GM18507 (cell line): ENCODE measurements at regions not wholly inside any gene's neighbourhood (a gene's known extent, or its start where the extent isn't known, plus 50 kb on each side); places are given as distances from the start of the nearest gene placed in this dataset.
"Not testable (repeated sequence)": the region's sequence is repeated elsewhere in the genome, so short reads cannot be mapped to it uniquely, and the experiment has no call there.

ENCODE experiments used
- DNase-seq: peaks from one replicate; pipeline ENCODE4 v3.0.0; 2011; ENCODE audit warnings: low read depth; ENCODE audit not compliant: insufficient read length; ENCODE audit errors: extremely low spot score
- FAIRE-seq: peaks from 2 replicates; lab custom pipeline; 2011; peaks lifted over from hg19 to GRCh38; lab: Jason Lieb, UNC

DNA sequence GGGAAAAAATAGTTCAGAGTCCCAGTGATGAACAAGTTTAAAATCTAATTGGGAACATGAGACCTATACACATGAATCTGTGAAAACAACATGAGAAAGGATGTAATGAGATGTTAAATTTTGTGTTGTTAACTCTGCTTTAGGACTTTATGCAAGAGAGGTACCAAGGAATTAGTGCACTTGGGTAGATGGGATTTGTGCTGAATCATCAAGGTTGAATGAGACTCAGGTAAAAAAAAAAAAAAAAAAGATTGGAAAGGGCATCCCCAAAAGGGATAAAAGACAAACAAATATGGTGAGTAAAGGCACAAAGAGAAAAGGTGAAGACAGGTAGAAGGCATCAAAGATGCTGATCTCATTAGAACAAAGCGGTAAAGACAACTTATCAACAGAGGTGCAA lies 644.4 kb downstream of the CBLN4 start:
- no peak for FAIRE-seq
- DNase-seq: no peak

DNA sequence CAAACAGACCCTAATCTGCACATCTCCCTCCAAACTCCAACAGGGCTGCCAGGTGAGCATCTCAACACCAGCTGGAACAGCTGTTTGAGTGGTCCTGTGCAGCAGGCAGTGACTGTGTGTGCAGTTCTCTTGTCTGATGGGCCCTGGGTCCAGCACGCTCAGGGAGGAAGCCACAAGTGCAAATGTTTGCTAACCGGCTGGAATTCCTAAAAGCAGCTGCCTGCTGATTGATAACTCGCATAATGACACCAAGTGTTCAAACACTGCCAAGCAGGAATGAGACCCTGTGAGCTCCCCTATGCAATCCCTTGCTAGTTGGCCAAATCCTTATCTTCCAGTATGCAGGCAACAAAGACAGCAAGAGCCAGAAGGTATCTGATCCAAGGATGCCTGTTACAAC lies 650.6 kb downstream of the CBLN4 start:
- DNase-seq: no peak
- no peak for FAIRE-seq

DNA sequence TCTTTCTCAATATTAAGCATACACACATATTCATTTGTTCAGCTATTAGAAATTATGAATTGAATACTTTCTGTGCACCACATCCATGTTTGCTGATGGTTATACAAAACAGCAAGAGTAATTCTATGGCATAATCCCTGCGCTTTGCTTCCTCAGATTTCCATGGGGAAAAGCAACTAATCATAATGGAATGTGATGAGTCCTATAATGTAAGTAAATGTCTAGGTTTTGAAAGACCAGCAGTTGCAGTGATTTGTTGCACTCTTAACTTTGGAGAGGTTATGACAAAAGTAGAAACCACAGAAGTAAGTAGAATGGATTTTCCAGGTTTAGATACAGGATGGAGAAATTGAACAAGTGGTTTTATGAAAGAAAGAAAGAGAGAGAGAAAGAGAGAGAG lies 652.1 kb downstream of the CBLN4 start:
- FAIRE-seq: no peak
- DNase-seq: no peak

DNA sequence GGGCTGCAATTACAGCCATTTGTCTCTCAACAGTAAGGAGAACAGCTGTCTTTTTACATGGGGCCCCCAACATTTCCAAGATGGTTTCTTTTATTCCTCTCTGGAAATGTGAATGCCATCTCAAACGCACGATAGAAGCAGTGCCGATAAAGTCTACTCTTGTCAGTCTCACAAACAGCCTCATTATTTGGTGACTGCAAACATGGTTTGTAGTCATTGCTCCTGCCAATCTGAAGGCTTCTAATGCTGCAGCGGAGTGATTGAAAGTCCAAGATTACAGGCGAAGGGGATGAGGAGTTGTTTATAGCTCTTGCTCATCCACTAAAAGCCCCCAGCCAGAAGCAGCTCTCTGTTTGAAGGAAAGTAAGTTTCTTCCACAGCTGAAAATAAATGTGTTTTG lies 657.1 kb downstream of the CBLN4 start:
- no peak for FAIRE-seq
- no peak for DNase-seq

DNA sequence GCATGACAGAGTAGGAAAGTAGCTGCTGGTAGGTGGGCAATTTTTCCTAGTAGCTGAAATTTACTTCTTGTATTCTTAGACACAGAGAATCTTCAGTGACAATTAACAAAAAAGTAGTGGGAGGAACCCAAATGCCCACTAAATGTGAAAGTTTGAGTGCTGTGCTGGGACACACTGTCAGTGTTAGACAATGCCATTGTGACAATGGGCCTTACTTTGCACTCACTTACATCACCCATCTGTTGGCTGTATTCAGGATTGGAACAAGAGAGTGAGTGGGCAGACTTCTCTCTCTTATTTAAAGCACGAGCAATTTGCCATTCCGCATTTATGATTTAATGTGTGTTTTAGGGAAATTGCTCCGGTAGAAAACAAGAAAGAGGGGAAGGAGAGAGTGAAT lies 662.5 kb downstream of the CBLN4 start:
- no peak for FAIRE-seq
- DNase-seq: no peak

DNA sequence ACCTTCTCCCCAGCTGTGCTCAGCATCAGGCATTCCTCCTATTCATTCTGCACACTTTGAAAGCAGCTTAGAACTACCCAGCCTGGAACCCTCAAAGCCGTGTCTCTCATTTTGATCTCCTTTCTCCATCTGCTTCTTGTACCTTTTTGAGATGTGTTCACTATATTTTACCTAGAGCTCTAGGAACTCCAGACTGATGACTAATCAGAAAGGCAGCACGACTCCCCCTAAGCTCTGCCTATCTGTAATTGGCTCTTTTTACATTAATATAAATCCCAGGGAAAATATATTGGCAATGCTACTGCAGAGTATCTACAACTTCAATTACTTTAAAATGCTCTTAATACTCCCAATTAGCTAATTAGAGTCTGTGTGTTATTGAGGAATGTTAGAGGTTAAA lies 671.5 kb downstream of the CBLN4 start:
- FAIRE-seq: no peak
- no peak for DNase-seq

DNA sequence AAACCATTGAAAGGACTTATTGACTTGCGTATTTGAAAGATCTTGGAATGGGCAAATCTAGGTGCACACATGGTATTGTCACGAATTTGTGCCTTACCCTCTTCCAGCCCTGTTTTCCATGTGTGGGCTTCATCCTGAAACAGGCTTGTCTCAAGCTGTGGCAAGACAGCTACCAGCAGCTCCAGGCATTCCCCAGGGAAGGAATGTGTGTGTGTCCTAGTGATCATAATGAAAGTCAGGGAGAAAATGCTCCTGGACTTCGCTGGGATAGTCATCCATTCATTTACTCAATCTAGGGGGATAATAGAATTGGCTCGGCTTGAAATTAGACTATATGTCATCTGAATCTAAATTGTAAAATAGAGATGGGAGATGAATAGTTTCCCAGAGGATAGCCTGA lies 676.2 kb downstream of the CBLN4 start:
- FAIRE-seq (no peak), DNase-seq (no peak)

DNA sequence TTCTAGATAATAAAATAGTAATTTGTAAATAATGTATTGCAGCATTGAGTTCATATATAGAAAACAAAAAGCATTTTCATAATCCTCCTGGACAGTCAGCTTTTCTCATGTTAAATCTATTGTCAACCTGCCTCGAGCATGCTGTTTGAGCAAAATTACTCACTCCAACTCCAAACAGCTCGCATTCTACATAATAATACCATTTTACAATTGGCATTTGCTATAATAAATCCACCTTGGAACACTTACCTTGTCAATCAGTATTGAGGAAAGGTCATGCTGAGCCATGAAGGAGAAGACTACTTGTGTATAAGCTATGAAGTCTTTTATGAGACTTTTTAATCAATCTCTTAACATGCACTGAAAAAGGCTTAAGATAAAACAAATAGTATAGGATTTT lies 682.6 kb downstream of the CBLN4 start:
- no peak for DNase-seq
- no peak for FAIRE-seq

DNA sequence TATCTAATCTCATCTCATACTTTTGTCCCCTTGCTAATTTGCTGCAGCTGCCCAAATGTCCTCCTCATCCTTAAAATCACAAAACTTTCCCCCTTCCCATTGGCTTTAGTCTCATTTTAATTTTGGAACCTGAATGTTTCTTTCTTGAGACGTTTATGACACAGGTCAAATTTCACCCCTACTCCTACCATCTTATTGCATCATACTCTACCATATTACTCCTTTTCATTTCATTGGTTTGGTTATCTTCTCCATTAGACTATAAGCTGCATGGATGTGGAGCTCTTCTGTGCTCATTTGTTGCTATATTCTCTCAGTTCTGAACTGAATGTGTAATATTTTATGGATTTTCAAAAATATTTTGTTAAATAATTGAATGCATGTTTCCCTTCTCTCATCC lies 688.6 kb downstream of the CBLN4 start:
- DNase-seq: no peak
- FAIRE-seq: no peak

DNA sequence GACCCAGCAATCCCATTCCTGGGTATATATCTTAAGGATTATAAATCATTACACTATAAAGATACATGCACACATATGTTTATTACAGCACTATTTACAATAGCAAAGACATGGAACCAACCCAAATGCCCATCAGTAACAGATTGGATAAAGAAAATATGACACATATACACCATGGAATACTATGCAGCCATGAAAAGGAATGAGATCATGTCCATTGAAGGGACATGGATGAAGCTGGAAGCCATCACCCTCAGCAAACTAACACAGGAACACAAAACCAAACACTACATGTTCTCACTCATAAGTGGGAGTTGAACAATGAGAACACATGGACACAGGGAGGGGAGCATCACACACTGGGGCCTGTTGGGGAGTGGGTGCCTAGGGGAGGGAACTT lies 694.5 kb downstream of the CBLN4 start:
- FAIRE-seq, DNase-seq: not testable (repeated sequence)

DNA sequence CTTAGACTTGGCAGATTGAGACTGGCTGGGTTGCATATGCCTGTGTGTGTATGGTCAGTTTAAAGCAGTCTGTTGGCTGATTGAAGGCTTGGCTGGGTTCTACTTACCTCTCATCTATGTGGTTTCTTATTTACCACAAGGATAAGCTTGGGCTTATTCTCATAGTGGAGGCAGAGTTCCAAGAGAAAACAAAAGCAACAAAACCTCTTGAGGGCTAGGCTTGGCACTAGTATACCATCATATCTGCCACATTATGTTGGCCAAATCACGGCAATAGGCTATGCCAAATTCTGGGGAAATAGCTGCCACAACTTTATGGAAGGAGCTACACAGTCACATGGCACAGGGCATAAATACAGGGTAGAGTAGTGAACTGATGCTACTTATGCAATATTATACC lies 714.1 kb downstream of the CBLN4 start:
- FAIRE-seq (no peak), DNase-seq (no peak)

DNA sequence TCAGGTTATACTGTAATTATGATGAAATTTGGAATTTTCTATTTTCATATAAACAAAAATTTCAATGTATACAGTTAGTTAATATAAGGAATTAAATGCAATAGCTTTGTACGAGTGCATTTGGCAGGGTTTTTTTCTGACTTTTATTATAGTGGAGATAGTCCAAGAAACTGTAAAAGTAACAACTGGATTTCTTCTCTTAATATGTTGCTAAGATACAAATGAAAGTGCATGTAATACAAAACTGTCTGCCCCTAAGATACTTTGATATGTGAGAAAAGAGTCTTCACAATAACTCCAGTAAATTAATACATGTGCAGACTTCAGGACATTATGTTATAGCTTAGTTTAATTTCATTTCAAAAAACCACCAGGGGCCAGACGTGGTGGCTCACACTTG lies 721.4 kb downstream of the CBLN4 start:
- FAIRE-seq (no peak), DNase-seq (no peak)

DNA sequence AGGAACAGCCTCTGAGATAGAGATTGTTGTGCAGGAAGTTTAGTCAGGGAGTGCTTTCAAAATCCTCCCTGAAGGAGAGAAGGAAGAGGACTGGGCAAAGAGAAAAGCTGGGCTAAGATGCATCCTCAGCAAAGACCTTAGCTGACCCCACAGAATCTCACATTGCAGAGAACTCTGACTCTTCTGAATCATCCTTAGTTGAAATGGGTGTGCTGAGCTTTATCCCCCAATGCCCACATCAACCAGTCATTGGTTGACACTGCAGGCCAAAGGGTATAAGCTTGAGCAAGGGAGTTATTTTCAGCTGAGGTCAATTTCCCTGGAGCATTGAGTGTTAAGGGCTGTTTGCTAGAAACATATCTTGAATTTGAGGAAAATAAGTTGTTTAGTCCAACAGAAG lies 732.2 kb downstream of the CBLN4 start:
- FAIRE-seq (no peak), DNase-seq (no peak)

DNA sequence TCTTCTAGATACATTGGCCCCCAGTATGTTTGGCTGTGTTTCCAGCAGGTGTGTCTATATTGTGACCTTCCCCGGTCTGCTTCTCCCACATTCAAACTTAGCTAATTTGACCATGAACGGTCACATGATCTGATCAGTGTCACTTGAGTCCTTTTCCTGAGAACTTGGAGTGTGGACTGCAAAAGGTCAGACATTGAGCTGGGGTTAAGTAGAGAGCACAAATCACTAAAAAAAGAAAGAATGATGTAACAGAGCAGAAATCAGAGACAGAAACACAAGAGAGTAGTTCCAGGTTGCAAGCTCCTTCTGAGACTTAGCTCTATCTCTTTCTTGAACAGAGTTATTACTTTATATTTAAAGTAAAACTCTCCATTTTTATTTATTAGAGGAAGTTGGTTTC lies 733.9 kb downstream of the CBLN4 start:
- no peak for FAIRE-seq

DNA sequence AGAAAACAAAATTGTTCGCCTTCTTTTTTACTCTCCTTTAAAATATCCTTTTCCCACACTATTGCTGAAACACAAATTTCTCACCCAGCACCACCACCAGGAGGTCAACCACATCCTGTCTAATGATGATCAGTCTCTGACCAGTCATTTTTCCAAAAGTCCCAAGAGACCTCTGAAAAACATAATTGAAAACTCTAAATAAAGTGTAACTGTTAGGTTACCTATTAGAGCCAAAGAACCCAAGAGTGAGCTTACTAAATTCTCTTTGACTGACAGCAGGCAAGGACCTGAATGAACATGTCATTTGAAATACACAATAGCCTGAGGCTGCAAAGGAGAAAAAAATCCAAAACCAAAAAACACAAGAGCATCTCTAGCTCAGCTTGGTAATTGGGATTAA lies 735.4 kb downstream of the CBLN4 start:
- FAIRE-seq: no peak
- DNase-seq: no peak

More for the DNA sequence above, 733.9 kb downstream of the CBLN4 start:
- DNase-seq: no peak

DNA sequence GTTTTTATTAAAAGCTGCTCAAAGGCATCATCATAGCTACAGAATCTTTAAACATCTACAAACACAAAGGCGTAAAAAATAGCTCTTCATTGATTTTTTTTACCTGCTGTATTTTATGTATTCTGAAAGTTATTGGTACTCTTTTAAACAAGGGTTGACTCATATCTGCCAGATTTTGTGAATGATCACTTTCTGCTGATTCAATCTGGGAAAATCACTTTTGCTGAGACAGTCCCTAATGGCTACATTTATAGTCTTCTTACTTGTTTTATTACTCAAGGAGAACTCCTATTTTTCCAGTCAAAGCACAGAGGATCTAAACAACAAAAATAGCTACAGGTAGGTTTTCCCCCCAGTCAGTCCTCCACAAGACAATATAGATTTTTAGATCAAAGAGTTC lies 739.0 kb downstream of the CBLN4 start:
- no peak for FAIRE-seq
- DNase-seq: no peak

DNA sequence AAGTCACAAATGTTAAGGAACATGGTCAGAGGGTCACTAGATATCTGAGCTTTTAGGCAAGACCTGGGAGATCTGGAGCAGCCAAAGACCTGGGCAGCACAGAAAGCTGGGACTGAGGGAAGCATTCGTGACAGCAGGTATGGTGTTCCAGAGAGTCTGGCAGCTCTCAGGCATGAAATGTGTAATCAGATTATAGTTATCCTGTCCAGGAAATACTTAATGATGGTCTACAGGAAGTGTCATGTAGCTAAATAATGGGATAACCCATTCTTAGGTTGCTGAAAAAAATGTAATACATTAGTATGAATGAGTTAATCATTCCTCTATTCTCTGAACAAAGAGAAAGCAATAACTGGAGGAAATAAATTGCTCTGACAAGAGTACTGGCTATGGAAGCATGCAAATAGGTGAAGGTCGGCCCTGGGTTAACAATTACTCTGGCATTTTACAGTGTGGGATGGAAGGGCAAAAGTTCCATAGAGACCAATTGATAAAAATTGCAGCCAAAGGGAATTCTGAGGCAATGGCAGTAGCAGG lies 740.5 kb downstream of the CBLN4 start:
- FAIRE-seq: no peak
- DNase-seq: no peak

DNA sequence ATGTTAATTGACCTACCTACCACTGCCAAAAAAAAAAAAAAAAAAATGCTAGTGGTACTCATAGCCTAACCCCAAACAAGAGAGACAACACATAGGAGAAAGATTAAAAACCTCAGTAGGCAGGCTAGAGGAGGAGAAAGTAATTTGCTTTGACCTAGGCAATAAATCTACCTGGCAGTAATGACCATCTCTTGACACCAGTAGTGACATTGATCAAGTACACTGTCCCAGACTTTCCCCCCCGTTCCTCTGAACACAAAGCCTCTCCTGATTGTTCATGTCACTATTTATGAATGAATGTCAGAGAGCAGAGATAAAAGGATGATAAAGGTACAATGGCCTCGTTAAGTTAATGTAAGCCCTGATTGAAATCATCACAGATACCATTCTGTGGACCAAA lies 746.8 kb downstream of the CBLN4 start:
- no peak for DNase-seq
- FAIRE-seq: no peak

DNA sequence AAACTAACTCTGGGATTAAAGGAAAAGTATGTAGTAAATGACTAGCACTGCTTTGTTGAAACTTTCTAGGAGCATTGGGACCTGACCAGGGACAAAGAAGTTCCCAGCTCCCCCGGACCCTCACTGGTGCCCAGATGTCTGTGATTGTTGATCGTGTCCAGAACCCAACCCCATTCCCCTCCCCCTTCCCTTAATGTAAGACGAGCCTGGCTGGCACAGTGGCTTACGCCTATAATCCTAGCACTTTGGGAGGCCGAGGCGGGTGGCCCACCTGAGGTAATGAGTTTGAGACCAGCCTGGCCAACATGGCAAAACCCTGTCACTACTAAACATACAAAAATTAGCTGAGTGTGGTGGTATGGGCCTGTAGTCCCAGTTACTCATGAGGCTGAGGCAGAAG lies 750.3 kb downstream of the CBLN4 start:
- DNase-seq: no peak
- FAIRE-seq: no peak

DNA sequence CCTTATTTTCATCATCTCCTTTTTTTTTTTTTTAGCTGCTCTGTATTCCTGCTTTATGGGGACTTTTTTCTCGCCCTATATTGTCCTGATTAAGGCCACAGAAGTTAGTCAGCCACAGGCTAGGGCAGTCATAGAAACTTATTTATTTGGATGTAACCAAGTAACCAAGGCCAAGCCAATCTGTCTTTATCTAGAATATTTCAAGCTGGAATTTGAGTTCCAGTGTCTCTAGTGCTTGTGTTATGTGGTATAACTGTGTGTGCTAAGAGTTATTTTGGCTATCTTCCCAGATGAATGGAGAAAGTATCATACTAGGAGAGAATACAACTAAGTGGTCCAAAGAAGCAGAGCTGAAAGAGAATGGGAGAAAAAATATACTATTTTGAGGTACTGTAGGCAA lies 751.5 kb downstream of the CBLN4 start:
- DNase-seq: no peak
- no peak for FAIRE-seq

DNA sequence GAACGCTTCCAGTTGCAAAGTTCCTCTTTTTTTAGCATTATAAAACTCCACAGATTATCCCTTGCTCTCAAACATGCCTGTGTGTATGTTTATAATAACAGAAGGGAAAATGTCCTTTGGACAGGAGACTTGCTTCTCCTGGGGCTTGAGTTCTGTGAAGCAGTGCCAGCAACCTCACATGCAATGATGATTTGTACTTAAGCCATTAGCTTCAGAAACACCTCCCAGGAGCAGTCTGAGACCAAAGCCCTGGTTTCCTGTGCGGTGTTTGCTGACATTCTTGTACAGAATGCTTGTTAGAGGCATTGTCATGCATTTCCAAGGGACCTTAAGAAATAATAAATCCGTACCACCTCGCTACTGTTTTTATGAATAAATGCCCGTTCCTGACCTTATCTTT lies 752.8 kb downstream of the CBLN4 start:
- DNase-seq (no peak), FAIRE-seq (no peak)

DNA sequence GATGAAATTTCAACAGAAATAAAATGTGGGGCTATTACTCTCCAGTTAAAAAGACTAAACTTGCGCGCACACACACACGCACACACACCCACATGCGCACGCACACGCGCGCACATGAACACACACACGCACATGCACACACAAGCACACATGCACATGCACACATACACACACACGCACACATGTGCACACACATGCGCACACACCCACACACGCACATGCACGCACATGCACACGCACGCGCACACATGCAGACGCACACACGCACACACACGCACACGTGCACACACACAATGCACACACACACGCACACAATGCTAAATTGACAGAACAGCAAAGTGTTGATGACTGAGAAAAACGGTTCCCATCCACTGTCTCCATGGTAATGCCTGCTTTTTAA lies 754.1 kb downstream of the CBLN4 start:
- FAIRE-seq (no peak), DNase-seq (no peak)
